NCI-H2227 (cell line): ENCODE measurements at regions not wholly inside any gene's neighbourhood (a gene's known extent, or its start where the extent isn't known, plus 50 kb on each side); places are given as distances from the start of the nearest gene placed in this dataset.

Experiments
- DNase-seq: peaks from one replicate; lab custom pipeline; 2025; ENCODE audit not compliant: unreplicated experiment; lab: John Stamatoyannopoulos, UW

DNA sequence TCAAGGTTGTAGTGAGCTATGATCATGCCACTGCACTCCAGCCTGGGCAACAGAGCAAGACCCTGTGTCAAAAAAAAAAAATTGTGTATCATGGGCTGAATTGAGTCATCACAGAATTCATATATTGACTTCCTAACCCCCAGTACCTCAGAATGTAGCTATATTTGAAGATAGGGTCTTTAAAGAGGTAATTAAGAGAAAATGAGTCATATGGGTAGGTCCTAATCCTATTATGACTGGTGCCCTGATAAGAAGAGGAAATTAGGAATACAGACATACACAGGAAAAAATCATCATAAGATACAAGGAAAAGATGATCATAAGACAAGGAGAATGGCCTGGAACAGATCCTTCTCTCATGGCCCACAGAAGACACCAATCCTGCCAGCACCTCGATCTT lies 466.4 kb upstream of the ACVR2A start:
- DNase-seq = no peak

GRCh38 chr2:147375073-147375472 lies 469.8 kb upstream of the ACVR2A start:
- DNase-seq = no peak

- DNase-seq = peak; percentile 84
These were observed 470.4 kb upstream of the ACVR2A start for GRCh38 chr2:147374423-147374811.

GRCh38 chr2:147373800-147374422 lies 470.9 kb upstream of the ACVR2A start:
- no peak for DNase-seq

- DNase-seq = no peak
These were observed 476.5 kb upstream of the ACVR2A start for GRCh38 chr2:147368306-147368705.

DNA sequence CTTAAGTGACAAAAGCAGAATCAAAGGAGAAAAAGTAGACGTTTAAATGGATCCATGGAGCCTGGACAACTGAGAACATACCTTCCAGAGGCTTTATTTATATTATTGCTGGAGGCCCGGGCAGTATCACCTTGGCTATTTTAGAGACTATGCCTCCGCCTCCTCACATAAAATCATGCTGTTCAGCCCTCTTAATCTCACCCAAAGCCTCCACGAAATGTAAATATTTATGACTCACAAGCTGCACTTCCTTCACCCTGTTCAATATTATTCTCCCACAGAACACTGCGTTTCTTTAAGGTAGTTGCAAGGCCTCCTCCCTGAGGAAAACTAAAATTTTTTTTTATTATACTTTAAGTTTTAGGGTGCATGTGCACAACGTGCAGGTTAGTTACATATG lies 478.6 kb upstream of the ACVR2A start:
- DNase-seq = no peak

DNA sequence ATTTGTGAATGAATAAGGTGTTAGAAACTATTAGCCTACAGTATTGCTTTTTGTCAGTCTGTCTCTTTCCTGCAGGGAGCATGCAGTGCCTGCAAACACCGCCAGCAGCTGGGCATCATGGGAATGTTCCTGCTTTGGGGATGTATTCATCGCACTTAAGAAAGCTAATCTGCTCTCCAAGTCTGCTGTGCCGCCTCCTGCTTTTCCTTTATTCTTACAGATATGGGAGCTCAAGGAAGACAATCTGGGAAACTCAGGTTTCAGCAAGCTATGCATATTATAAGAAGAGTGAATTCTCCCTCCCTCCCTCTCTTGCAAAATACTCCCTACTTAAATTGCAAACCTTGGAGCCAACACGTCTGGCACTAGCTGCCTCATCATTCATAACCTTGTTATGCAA lies 479.2 kb upstream of the ACVR2A start:
- no peak for DNase-seq

GRCh38 chr2:147364597-147364996 lies 480.2 kb upstream of the ACVR2A start:
- no peak for DNase-seq

- DNase-seq = no peak
These were observed 481.6 kb upstream of the ACVR2A start for GRCh38 chr2:147363181-147363580.

DNA sequence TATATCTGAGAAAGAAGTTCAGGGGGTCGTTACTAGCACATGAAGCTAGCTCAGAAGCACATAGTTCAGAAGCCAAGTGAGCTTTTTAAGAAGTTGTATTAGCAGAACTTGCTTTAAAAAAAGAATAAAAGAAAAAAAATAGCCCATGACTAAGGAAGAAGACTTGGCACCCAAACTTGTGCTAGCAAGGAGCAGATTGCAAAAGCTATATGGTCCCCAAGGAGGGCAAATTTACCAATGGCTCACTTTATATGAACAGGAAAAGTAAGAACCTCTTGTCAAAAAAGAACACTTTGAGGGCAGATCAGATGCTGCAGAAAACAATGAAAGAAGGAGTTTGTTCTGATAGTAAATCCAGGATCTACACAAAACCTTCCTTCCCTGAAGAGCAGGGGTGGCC lies 486.5 kb upstream of the ACVR2A start:
- no peak for DNase-seq

DNA sequence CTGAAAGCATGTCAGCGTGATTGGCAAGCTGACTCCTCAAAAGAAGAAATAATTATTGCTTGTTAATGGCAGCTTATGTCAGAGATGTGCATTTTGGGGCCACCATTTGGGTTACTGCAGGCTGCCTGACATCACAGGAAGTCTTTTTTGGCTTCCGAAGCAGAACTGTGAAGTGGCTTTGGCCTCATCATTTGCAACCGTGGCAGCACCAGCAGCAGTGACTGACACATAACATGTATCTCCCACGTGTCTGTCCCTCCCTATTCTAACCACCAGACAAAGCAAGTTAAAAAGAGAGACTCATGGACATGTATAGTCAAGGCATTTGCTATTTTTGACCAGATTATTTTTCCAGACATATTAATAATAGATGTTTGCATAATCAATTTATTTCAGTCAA lies 488.7 kb upstream of the ACVR2A start:
- no peak for DNase-seq

DNA sequence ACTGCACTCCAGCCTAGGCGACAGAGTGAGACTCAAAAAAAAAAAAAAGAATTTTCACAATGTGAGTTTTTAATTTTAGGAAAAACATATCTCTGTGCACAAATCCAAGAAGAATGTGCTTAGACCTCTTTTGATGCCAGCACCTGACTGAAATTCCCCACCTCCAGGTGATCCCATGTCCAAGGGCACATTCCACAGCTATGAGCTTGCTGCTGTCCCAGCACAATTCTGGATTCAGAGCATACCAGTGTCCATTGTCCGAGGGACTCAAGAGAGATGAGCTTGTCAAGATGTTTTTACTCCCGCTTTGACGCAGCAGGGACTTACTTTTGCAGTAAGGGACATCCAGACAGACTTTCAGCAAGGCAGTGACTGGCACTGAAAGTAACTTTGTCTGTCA lies 489.1 kb upstream of the ACVR2A start:
- DNase-seq = no peak

DNA sequence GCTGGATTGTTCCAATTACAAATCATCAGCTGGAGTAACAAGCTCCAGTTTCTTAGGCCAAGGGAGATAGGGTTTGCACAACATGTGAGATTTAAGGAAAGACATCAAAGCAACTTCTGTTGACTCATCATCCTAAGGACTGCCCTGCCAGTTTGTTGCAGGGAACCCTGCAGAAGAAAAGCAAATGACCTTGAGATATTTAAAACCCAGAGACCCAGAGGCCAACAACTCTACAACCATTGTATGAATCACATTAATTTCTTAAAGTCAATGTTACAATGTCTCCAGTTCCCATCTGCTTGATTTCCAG lies 491.8 kb upstream of the ACVR2A start:
- DNase-seq = no peak

- peak; percentile 36 for DNase-seq
These were observed 492.4 kb upstream of the ACVR2A start for GRCh38 chr2:147352264-147353071.

DNA sequence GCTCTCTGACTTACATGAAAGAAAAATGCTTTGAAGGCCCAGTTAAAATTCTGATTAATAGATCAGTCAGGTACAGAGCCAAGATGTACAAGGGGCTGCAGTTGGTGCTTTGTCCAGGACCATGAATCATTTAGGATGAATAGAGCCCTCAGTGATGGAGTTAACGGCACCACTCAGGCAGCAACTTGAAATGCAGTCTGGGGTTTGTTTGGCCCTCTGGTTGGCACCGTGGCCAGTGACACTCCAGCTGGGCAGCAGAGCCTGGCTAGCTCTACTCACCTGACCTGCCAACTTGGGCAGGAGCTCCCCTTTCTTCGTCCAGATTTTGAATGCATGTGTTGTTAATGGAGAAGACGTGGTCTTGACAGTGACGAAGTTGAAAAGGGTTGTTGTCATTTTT lies 493.0 kb upstream of the ACVR2A start:
- no peak for DNase-seq

- DNase-seq = no peak
These were observed 495.8 kb upstream of the ACVR2A start for GRCh38 chr2:147348931-147349555.

DNA sequence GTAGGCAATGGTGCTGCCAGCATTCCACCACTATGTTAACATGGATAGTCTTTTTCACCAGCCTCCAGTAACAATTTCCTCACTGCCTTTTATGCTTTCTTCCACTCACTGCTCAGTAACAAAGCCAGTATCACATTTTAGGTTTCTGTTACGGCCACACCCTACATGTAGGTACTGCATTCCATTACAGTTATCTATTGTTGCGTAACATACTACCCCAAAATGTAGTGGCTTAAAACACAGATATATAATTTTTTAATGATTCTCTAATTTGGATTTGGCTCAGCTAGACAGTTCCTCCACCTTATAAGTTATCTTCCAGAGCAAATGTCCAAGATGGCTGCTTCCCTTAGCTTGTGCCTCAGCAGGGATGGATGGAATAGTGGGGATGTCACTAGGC lies 498.7 kb upstream of the ACVR2A start:
- DNase-seq = no peak

- no peak for DNase-seq
These were observed 499.6 kb upstream of the ACVR2A start for GRCh38 chr2:147345246-147345645.

DNA sequence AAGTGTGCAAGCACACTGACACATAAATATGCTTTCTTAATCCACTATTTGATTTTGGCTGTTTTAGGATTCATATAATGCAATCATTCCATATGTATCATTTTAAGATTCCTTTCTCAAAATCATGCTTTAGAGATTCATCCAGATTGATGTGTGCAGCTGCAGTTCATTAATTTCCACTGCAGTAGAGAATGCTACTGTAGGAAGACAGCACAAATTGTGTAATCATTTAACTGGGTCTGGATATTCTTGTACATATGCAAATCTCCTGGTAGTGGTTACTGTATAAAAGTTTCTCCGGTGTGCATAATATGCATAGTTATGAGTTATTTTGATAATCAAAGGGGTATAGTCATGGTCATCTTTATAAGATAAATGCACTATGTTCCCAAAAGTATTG lies 502.5 kb upstream of the ACVR2A start:
- DNase-seq = no peak

GRCh38 chr2:147331790-147332419 lies 512.9 kb upstream of the ACVR2A start:
- peak; percentile 9 for DNase-seq

DNA sequence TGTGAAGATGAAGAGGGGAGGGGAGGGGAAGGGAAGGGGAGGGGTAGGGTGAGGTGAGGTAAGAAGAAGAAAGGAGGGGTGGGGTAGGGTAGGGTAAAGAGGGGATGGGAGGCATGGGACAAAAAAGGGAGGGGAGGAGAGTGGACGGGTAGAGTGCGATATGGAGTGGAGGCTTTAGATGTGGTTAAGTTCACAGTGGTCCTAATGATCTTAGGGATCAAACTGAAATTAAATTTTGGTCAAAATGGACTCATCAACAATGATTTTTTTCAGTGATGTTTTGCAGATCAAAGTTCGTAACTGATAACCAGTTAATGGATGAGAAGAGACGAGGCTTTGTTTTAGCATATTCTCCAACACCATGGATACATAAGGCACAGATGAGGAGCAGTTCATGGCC lies 513.9 kb upstream of the ACVR2A start:
- DNase-seq = no peak

- DNase-seq = no peak
These were observed 517.2 kb upstream of the ACVR2A start for GRCh38 chr2:147327613-147328012.
